ENCODE measurements at regions not wholly inside any gene's neighbourhood (a gene's known extent, or its start where the extent isn't known, plus 50 kb on each side); places are given as distances from the start of the nearest gene placed in this dataset.

DNA sequence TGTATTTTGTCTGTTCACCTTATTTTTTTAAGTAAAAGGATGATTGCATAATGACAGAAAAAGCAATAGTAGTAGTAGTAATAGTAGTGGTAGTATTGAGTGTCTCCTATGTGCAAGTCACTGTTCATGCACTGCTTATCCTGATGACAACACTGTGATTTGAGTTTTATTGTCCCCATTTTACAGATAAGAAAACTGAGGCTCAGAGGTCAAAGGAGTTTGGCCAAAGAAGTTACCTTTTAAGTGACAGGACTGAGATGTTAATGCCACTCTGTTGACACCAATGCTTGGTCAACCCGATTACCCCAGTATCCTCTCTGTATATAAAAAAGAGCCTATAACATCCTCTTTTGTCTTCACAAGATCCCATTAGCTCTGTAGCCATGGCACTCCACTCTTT, 100.5 kb upstream of the FRMPD3 start:
- TF ChIP-seq CTCF (IDR thresholded peaks at IDR 0.05; ENCODE audit: control extremely low read depth in 1 of 3, insufficient read depth in 1 of 3, low read depth in 1 of 3, low read length in 3 of 3) (no peak), TAF1 (IDR thresholded peaks at IDR 0.05; ENCODE audit: low read depth, low read length) (no peak), POLR2A (IDR thresholded peaks at IDR 0.05; ENCODE audit: control extremely low read depth in 1 of 2, low read depth in 2 of 2, low read length in 2 of 2) (no peak), POLR2AphosphoS5 (IDR thresholded peaks at IDR 0.05; ENCODE audit: low read depth, low read length) (no peak), EGR1 (IDR thresholded peaks at IDR 0.05; ENCODE audit: borderline replicate concordance, low read depth, low read length) (no peak), CBX5 (IDR thresholded peaks at IDR 0.05; ENCODE audit: low read depth, low read length) (no peak), MAFK (IDR thresholded peaks at IDR 0.05; ENCODE audit: low read depth, low read length) (no peak), SP2 (IDR thresholded peaks at IDR 0.05; ENCODE audit: low read length) (no peak), SIRT6 (IDR thresholded peaks at IDR 0.05; ENCODE audit: low read length) (no peak)
- TF ChIP-seq, protein P1, sequence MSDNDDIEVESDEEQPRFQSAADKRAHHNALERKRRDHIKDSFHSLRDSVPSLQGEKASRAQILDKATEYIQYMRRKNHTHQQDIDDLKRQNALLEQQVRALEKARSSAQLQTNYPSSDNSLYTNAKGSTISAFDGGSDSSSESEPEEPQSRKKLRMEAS (IDR thresholded peaks at IDR 0.05) = no peak

Data from H1 (cell line).